SK-N-SH treated with all-trans-retinoic acid at 6 μM for 48 hours (cell line): ENCODE measurements at regions not wholly inside any gene's neighbourhood (a gene's known extent, or its start where the extent isn't known, plus 50 kb on each side); places are given as distances from the start of the nearest gene placed in this dataset.

Experiments
- ATAC-seq: fragments of 200-7000 bp; cut with Tn5 transposase; 3 replicates; pipeline ENCODE4 v1.9.1; 2020; ENCODE audit warnings: mild to moderate bottlenecking, moderate library complexity
- ARNTL ChIP-seq: fragments of 450-650 bp; formaldehyde crosslinking; IDR thresholded peaks from 2 replicates; pipeline ENCODE4 v1.5.0; 2020; ENCODE audit warnings: low read depth, mild to moderate bottlenecking, moderate library complexity, borderline replicate concordance
- BACH2 ChIP-seq: fragments of 250-450 bp; sonication (Bioruptor Pico); IDR thresholded peaks from 2 replicates; pipeline ENCODE4 v1.9.0; 2021; ENCODE audit warnings: mild to moderate bottlenecking, borderline replicate concordance
- CSDC2 ChIP-seq: fragments of 250-450 bp; sonication (Bioruptor Pico); IDR thresholded peaks from 2 replicates; pipeline ENCODE4 v1.5.0; 2020; ENCODE audit warnings: mild to moderate bottlenecking, moderate library complexity
- ESRRG ChIP-seq: fragments of 250-450 bp; sonication (Bioruptor Pico); IDR thresholded peaks from 2 replicates; pipeline ENCODE4 v1.6.1; 2021; ENCODE audit warnings: mild to moderate bottlenecking
- OSR1 ChIP-seq: fragments of 250-450 bp; sonication (Bioruptor Pico); IDR thresholded peaks from 2 replicates; pipeline ENCODE4 v1.8.0; 2022; ENCODE audit warnings: moderate library complexity, mild to moderate bottlenecking, inconsistent platforms
- PPARA ChIP-seq: fragments of 250-450 bp; sonication (Bioruptor Pico); IDR thresholded peaks from 2 replicates; pipeline ENCODE4 v1.5.0; 2020; ENCODE audit warnings: mild to moderate bottlenecking, borderline replicate concordance
- RARB ChIP-seq: fragments of 250-450 bp; sonication (Bioruptor Pico); IDR thresholded peaks from 2 replicates; pipeline ENCODE4 v1.8.0; 2021; ENCODE audit warnings: mild to moderate bottlenecking, moderate library complexity
- SNAI2 ChIP-seq: fragments of 250-450 bp; sonication (Bioruptor Pico); IDR thresholded peaks from 2 replicates; pipeline ENCODE4 v1.5.0; 2020; ENCODE audit warnings: mild to moderate bottlenecking, moderate library complexity
- TCF4 ChIP-seq: fragments of 250-450 bp; sonication (Bioruptor Pico); IDR thresholded peaks from 2 replicates; pipeline ENCODE4 v1.8.0; 2021; ENCODE audit warnings: mild to moderate bottlenecking, moderate library complexity, borderline replicate concordance
- TOX ChIP-seq: fragments of 250-450 bp; sonication (Bioruptor Pico); IDR thresholded peaks from 2 replicates; pipeline ENCODE4 v1.8.0; 2021; ENCODE audit warnings: mild to moderate bottlenecking, moderate library complexity, borderline replicate concordance
- ZFP3 ChIP-seq: fragments of 250-450 bp; sonication (Bioruptor Pico); IDR thresholded peaks from 2 replicates; pipeline ENCODE4 v1.5.0; 2020; ENCODE audit warnings: mild to moderate bottlenecking, moderate library complexity
- ZFP30 ChIP-seq: fragments of 450-650 bp; formaldehyde crosslinking; IDR thresholded peaks from 2 replicates; pipeline ENCODE4 v1.5.0; 2022; ENCODE audit warnings: mild to moderate bottlenecking, moderate library complexity
- ZNF8 ChIP-seq: fragments of 450-650 bp; formaldehyde crosslinking; IDR thresholded peaks from 2 replicates; pipeline ENCODE4 v1.5.0; 2020; ENCODE audit warnings: mild to moderate bottlenecking, moderate library complexity
- TF ChIP-seq, protein P1 (sequence below): fragments of 250-450 bp; sonication (Bioruptor Pico); IDR thresholded peaks from 2 replicates; pipeline ENCODE4 v1.8.0; 2020; ENCODE audit warnings: mild to moderate bottlenecking, moderate library complexity, borderline replicate concordance
- TF ChIP-seq, protein P2 (sequence below): fragments of 250-450 bp; sonication (Bioruptor Pico); IDR thresholded peaks from 2 replicates; pipeline ENCODE4 v1.8.0; 2021; ENCODE audit warnings: low read depth, mild to moderate bottlenecking, moderate library complexity, borderline replicate concordance
- TF ChIP-seq, protein P3 (sequence below): fragments of 250-450 bp; sonication (Bioruptor Pico); IDR thresholded peaks from 2 replicates; pipeline ENCODE4 v1.5.1; 2020; ENCODE audit warnings: low read depth, mild to moderate bottlenecking, moderate library complexity
- TF ChIP-seq, protein P4 (sequence below): fragments of 250-450 bp; sonication (Bioruptor Pico); IDR thresholded peaks from 2 replicates; pipeline ENCODE4 v1.5.0; 2020; ENCODE audit warnings: mild to moderate bottlenecking, moderate library complexity

DNA sequence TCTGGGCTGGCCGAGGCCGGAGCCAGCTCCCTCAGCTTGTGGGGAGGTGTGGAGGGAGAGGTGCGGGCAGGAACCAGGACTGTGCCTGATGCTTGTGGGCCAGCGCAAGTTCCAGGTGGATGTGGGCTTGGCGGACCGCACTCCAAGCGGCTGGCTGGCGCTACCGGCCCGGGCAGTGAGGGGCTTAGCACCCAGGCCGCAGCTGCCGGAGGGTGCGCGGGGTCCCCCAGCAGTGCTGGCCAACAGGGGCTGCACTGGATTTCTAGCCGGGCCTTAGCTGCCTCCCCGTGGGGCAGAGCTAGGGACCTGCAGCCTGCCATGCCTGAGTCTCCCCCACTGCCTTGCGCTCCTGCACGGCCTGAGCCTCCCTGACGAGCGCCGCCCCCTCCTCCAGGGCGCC is 242.8 kb downstream of the CCSER2 start:
- TF ChIP-seq ZFP3 (CRISPR knock-in tag) (no peak), TOX (CRISPR knock-in tag) (no peak), ESRRG (CRISPR knock-in tag) (no peak), TCF4 (CRISPR knock-in tag) (no peak), BACH2 (no peak), CSDC2 (CRISPR knock-in tag) (no peak)
- ATAC-seq = no peak

DNA sequence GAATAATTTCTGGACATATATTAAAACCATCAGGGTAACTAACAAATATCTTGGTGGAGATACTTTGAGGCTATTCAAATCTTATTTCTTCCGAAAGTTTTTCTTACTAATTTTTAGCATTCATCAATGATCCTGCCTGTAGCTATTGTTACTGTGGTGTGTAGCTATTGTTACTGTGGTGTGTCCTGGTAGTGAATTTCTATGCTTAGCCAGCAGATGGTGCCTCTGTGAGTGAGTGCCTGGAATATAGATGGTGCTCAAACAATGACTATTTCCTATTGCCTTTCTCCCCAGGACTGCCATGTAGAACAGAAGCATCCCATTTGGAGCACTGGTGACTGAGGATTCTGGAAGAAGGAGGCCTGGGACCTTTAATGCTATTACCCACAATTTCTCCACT is 245.7 kb downstream of the CCSER2 start:
- no peak for ATAC-seq
- TF ChIP-seq ZNF8 (CRISPR knock-in tag) (no peak), ARNTL (no peak), TCF4 (CRISPR knock-in tag) (no peak), RARB (CRISPR knock-in tag) (no peak), SNAI2 (CRISPR knock-in tag) (no peak)
- TF ChIP-seq, all 23 proteins: peak for 0

DNA sequence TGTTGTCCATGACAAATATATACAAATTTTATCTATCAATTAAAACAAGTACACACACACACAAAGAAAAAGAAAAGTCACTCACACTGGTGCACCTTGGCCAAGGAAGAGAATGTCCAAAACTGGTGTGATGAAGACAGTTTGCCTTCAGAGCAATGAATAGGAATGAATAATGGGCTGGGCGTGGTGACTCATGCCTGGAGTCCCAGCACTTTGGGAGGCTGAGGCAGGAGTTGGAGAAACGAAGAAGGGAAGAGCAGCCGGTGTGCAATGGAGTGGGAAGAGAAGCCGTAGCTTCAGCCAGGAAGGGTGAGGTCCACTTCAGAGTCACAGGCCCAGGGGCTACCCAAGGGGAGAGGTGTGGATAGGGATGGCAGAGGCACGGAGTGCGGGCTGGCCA is 253.6 kb downstream of the CCSER2 start:
- TF ChIP-seq, protein P1, sequence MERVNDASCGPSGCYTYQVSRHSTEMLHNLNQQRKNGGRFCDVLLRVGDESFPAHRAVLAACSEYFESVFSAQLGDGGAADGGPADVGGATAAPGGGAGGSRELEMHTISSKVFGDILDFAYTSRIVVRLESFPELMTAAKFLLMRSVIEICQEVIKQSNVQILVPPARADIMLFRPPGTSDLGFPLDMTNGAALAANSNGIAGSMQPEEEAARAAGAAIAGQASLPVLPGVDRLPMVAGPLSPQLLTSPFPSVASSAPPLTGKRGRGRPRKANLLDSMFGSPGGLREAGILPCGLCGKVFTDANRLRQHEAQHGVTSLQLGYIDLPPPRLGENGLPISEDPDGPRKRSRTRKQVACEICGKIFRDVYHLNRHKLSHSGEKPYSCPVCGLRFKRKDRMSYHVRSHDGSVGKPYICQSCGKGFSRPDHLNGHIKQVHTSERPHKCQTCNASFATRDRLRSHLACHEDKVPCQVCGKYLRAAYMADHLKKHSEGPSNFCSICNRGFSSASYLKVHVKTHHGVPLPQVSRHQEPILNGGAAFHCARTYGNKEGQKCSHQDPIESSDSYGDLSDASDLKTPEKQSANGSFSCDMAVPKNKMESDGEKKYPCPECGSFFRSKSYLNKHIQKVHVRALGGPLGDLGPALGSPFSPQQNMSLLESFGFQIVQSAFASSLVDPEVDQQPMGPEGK (CRISPR knock-in tag) = no peak
- no peak for TF ChIP-seq PPARA (CRISPR knock-in tag)
- TF ChIP-seq, protein P2, sequence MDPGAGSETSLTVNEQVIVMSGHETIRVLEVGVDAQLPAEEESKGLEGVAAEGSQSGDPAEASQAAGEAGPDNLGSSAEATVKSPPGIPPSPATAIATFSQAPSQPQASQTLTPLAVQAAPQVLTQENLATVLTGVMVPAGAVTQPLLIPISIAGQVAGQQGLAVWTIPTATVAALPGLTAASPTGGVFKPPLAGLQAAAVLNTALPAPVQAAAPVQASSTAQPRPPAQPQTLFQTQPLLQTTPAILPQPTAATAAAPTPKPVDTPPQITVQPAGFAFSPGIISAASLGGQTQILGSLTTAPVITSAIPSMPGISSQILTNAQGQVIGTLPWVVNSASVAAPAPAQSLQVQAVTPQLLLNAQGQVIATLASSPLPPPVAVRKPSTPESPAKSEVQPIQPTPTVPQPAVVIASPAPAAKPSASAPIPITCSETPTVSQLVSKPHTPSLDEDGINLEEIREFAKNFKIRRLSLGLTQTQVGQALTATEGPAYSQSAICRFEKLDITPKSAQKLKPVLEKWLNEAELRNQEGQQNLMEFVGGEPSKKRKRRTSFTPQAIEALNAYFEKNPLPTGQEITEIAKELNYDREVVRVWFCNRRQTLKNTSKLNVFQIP (CRISPR knock-in tag) = no peak
- no peak for ATAC-seq

DNA sequence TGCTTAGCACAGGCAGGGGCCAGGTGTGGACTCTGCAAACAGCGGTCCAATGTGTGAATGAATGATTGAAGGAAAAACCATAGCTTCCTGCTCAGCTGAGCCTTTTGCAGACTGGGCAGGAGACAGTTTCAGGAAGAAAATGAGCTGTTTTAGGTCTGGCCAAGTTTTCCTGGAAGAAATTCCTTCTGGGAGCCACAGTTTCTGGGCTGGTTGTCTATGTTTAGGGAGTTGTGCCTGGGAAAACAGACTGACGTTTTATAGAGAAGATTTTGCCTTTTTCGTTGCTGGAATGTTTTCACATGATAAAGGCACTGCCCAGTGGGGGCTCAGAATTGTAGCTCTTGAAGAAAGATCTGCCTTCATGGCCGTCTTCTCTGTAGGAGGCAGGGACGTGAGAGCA is 255.1 kb downstream of the CCSER2 start:
- ATAC-seq = no peak
- TF ChIP-seq CSDC2 (CRISPR knock-in tag) (no peak), ZNF8 (CRISPR knock-in tag) (no peak), RARB (CRISPR knock-in tag) (no peak), OSR1 (no peak), TOX (CRISPR knock-in tag) (no peak), ARNTL (no peak)
- TF ChIP-seq, protein P3, sequence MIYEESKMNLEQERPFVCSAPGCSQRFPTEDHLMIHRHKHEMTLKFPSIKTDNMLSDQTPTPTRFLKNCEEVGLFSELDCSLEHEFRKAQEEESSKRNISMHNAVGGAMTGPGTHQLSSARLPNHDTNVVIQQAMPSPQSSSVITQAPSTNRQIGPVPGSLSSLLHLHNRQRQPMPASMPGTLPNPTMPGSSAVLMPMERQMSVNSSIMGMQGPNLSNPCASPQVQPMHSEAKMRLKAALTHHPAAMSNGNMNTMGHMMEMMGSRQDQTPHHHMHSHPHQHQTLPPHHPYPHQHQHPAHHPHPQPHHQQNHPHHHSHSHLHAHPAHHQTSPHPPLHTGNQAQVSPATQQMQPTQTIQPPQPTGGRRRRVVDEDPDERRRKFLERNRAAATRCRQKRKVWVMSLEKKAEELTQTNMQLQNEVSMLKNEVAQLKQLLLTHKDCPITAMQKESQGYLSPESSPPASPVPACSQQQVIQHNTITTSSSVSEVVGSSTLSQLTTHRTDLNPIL (CRISPR knock-in tag) = no peak
- TF ChIP-seq, protein P1 (CRISPR knock-in tag) = no peak
- TF ChIP-seq, protein P4, sequence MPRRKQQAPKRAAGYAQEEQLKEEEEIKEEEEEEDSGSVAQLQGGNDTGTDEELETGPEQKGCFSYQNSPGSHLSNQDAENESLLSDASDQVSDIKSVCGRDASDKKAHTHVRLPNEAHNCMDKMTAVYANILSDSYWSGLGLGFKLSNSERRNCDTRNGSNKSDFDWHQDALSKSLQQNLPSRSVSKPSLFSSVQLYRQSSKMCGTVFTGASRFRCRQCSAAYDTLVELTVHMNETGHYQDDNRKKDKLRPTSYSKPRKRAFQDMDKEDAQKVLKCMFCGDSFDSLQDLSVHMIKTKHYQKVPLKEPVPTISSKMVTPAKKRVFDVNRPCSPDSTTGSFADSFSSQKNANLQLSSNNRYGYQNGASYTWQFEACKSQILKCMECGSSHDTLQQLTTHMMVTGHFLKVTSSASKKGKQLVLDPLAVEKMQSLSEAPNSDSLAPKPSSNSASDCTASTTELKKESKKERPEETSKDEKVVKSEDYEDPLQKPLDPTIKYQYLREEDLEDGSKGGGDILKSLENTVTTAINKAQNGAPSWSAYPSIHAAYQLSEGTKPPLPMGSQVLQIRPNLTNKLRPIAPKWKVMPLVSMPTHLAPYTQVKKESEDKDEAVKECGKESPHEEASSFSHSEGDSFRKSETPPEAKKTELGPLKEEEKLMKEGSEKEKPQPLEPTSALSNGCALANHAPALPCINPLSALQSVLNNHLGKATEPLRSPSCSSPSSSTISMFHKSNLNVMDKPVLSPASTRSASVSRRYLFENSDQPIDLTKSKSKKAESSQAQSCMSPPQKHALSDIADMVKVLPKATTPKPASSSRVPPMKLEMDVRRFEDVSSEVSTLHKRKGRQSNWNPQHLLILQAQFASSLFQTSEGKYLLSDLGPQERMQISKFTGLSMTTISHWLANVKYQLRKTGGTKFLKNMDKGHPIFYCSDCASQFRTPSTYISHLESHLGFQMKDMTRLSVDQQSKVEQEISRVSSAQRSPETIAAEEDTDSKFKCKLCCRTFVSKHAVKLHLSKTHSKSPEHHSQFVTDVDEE (CRISPR knock-in tag) = no peak

DNA sequence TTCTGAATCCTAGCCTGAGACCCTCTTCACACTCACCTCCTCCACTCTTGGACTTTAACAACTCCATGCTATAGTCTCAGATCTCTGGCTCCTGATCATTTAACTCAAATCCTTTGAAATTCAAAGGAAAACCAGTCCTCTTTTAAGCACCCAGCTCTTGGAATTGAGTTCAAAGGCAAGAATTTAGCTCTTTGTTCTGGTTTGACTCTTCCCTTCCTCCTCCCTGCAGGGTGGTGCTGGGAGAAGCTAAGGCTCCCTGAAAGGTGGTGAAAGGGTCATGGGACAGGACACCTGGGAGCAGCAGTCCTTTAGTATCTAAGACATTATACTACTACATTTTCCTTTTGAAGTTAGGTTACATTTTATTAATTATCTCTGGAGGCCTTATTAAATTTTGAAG is 259.4 kb downstream of the CCSER2 start:
- no peak for ATAC-seq
- TF ChIP-seq SNAI2 (CRISPR knock-in tag) (no peak), ZNF8 (CRISPR knock-in tag) (no peak), ZFP30 (CRISPR knock-in tag) (no peak)
- TF ChIP-seq, all 23 proteins: peak for 0
